ENCODE measurements at regions not wholly inside any gene's neighbourhood (a gene's known extent, or its start where the extent isn't known, plus 50 kb on each side); places are given as distances from the start of the nearest gene placed in this dataset.

GRCh38 chr5:61995486-61995885, 310.5 kb upstream of the KIF2A start:
- DNase-seq (ENCODE audit: low spot score) = no peak
- ATAC-seq (ENCODE audit: low FRiP score) = no peak
- TF ChIP-seq, protein P1, sequence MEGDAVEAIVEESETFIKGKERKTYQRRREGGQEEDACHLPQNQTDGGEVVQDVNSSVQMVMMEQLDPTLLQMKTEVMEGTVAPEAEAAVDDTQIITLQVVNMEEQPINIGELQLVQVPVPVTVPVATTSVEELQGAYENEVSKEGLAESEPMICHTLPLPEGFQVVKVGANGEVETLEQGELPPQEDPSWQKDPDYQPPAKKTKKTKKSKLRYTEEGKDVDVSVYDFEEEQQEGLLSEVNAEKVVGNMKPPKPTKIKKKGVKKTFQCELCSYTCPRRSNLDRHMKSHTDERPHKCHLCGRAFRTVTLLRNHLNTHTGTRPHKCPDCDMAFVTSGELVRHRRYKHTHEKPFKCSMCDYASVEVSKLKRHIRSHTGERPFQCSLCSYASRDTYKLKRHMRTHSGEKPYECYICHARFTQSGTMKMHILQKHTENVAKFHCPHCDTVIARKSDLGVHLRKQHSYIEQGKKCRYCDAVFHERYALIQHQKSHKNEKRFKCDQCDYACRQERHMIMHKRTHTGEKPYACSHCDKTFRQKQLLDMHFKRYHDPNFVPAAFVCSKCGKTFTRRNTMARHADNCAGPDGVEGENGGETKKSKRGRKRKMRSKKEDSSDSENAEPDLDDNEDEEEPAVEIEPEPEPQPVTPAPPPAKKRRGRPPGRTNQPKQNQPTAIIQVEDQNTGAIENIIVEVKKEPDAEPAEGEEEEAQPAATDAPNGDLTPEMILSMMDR (IDR thresholded peaks at IDR 0.05) = no peak

DNA sequence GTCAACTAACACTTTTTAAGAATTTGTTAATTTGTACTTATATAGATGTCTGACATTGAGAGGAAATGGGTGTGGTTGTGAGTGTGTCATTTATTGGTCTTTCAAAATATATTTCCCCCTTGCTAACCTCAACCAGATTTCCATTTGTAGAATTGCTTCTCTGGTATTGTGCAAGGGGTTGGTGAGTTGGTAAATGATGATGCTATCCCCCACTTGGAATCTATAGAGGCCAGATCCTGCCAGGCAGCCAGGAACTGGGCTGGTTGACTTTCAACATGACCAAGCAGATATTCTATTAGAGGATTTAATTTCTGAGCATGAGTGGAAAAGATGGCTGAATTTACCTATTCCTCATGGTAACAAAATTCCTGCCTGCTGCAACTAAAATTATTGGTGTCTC, 306.6 kb upstream of the KIF2A start:
- ATAC-seq (ENCODE audit: low FRiP score) = no peak
- no peak for DNase-seq (ENCODE audit: low spot score)
- TF ChIP-seq, protein P1 (IDR thresholded peaks at IDR 0.05) = no peak

DNA sequence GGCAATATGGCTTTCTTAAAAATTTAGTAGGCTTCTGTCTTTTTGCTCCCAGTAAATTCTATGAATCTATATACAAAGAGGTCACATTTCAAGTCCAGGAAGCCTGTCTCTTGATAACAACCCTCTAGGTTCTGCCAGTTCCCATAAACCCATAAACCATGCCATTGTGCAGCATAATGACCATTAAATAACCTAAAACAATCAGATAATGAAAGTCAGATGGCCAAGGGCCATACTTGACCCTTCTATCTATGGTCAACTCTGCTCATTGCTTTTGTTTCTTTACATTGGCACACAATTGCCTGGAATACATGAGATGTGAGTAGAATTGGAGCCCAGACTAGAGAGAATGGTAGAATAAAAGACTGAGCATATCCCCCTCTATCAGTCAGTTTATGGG, 305.4 kb upstream of the KIF2A start:
- DNase-seq (ENCODE audit: low spot score) = no peak
- no peak for ATAC-seq (ENCODE audit: low FRiP score)
- TF ChIP-seq, protein P1 (IDR thresholded peaks at IDR 0.05) = no peak

DNA sequence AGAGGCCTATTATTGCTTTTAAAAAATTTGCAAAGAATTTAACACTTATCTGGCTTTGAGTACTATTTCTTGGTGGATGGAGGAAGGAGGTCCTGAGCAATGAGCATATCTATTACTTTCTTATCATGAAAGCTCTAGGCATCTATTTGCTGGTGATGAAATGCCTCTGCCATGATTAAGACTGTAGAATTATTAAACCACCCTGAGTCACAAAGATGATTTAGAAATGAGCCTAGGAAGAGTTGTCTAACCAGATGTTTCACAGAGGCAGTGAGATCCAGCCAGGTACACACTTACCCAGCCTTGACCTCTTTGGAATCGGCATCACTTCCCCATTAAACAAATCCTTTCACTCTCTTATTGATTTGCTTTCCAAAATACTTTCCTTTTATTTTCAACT, 304.4 kb upstream of the KIF2A start:
- DNase-seq (ENCODE audit: low spot score) = no peak
- no peak for ATAC-seq (ENCODE audit: low FRiP score)
- TF ChIP-seq, protein P1 (IDR thresholded peaks at IDR 0.05) = no peak

DNA sequence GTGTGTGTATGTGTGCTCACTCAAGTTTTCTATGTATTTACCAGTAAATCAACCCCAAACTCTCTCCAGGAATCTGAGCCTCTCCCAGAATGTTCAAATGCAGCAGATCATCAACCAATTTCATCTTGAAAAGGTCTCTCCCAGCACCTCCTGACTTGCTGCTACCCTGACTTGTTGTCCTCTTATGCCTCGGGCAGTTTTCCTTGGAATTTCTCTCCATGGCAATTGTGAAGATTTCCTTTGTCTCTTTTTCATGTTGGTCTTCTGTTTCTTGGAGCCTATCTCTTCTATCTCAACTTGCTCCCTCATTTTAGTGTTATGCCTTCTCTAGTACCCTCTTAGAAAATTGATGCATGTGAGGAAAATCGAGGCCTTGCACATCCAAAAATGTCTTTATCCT, 303.6 kb upstream of the KIF2A start:
- DNase-seq (ENCODE audit: low spot score) (no peak), ATAC-seq (ENCODE audit: low FRiP score) (no peak)
- TF ChIP-seq, protein P1 (IDR thresholded peaks at IDR 0.05) = no peak

GRCh38 chr5:62005551-62005950, 300.5 kb upstream of the KIF2A start:
- DNase-seq (ENCODE audit: low spot score) (no peak), ATAC-seq (ENCODE audit: low FRiP score) (no peak)
- TF ChIP-seq, protein P1 (IDR thresholded peaks at IDR 0.05) = no peak

DNA sequence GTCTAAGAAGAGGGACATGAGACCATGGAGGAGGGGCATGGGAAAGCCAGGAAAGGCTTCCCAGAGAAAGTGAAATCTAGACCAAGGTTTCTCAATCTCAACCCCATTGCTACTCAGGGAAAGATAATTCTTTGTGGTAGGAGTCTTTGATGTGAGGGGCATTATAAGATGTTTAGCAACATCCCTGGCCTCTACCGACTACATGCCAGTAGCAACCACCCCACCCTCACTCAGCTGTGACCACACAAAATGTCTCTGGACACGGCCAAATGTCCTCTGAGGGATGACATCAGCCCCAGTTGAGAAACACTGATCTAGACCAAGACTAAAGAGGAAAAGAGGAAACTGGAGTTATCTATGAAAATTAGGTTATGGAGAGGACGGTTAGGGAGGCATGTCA, 298.5 kb upstream of the KIF2A start:
- ATAC-seq (ENCODE audit: low FRiP score) (no peak), DNase-seq (ENCODE audit: low spot score) (no peak)
- TF ChIP-seq, protein P1 (IDR thresholded peaks at IDR 0.05) = no peak
